Panc1 (cell line): ENCODE measurements at regions not wholly inside any gene's neighbourhood (a gene's known extent, or its start where the extent isn't known, plus 50 kb on each side); places are given as distances from the start of the nearest gene placed in this dataset.

ENCODE experiments used
- ATAC-seq: fragments of 200-7000 bp; cut with Tn5 transposase; 2 replicates; pipeline ENCODE4 v1.9.1; 2020; ENCODE audit warnings: mild to moderate bottlenecking, moderate library complexity
- BruUV-seq: library from RNA; stranded (reverse); fragments of 400-500 nt; replicated peaks from 2 replicates; lab custom pipeline; 2021; lab: Mats Ljungman, UMichigan
- CTCF ChIA-PET: fragments of 300-600 bp; sonication (Branson Sonifier 250); formaldehyde crosslinking; loops from one replicate; lab custom pipeline; 2022; ENCODE audit warnings: antibody characterized with exemption; lab: Charles Lee
- POLR2A ChIA-PET: fragments of 300-600 bp; sonication (Branson Sonifier 250); formaldehyde crosslinking; loops from one replicate; lab custom pipeline; 2022; ENCODE audit warnings: antibody characterized with exemption; lab: Charles Lee
- DNase-seq: peaks from one replicate; pipeline ENCODE4 v3.0.0-alpha.2; 2010; ENCODE audit warnings: low read depth, low spot score
- H3K27ac ChIP-seq: 2 replicates; pipeline ENCODE4 v1.5.1; 2011; ENCODE audit warnings: mild to moderate bottlenecking, low read length, inconsistent platforms
- H3K27me3 ChIP-seq: fragments of 200-500 bp; sonication (Bioruptor generic); 2 replicates; pipeline ENCODE4 v1.6.0; 2014; ENCODE audit warnings: low read length, inconsistent platforms; ENCODE audit not compliant: control insufficient read depth, insufficient read depth
- H3K36me3 ChIP-seq: fragments of 200-500 bp; sonication (Bioruptor generic); 2 replicates; pipeline ENCODE4 v1.5.1; 2014; ENCODE audit warnings: inconsistent platforms, mild to moderate bottlenecking, low read length, moderate library complexity; ENCODE audit not compliant: control insufficient read depth, insufficient read depth
- H3K4me1 ChIP-seq: 2 replicates; pipeline ENCODE4 v1.5.1; 2011; ENCODE audit warnings: inconsistent platforms, mild to moderate bottlenecking, low read length, moderate library complexity; ENCODE audit not compliant: control insufficient read depth, insufficient read depth
- H3K4me3 ChIP-seq, 2 experiments: 2 replicates each; pipeline ENCODE4 v1.5.1; 2011 to 2012; ENCODE audit warnings: low read depth in 2 of 2, low read length in 2 of 2, mild to moderate bottlenecking in 2 of 2, inconsistent platforms in 1 of 2, moderate library complexity in 1 of 2
- H3K9me3 ChIP-seq: fragments of 200-500 bp; sonication (Bioruptor generic); 2 replicates; pipeline ENCODE4 v1.5.1; 2014; ENCODE audit warnings: low read depth, mild to moderate bottlenecking, inconsistent platforms, low read length, moderate library complexity; ENCODE audit not compliant: control insufficient read depth, insufficient read depth
- CTCF ChIP-seq: fragments of 450-650 bp; IDR thresholded peaks from 2 replicates; pipeline ENCODE4 v1.5.1; 2017; ENCODE audit warnings: mild to moderate bottlenecking
- POLR2AphosphoS5 ChIP-seq: IDR thresholded peaks from 2 replicates; pipeline ENCODE4 v1.6.1; 2012; ENCODE audit warnings: mild to moderate bottlenecking, low read depth, low read length, moderate library complexity
- REST ChIP-seq, 2 experiments: IDR thresholded peaks; 2 replicates each; pipeline ENCODE4 v1.6.1; 2011 to 2012; ENCODE audit warnings: low read depth in 2 of 2, control low read depth in 1 of 2, low read length in 1 of 2, mild to moderate bottlenecking in 1 of 2, moderate library complexity in 1 of 2; ENCODE audit not compliant: insufficient read depth in 1 of 2
- SIN3A ChIP-seq: IDR thresholded peaks from 2 replicates; pipeline ENCODE4 v1.6.1; 2012; ENCODE audit warnings: low read depth, mild to moderate bottlenecking, low read length, moderate library complexity, borderline replicate concordance; ENCODE audit not compliant: insufficient read depth
- TCF7L2 ChIP-seq: IDR thresholded peaks from 2 replicates; pipeline ENCODE4 v1.6.1; 2011; ENCODE audit warnings: mild to moderate bottlenecking, low read depth, low read length, inconsistent platforms
- in situ Hi-C: cut with HindIII; loops from 2 replicates; pipeline ENCODE4 v1.10.0; 2016; ENCODE audit warnings: low sequenced_read_pairs, low pct_unique_long_range_greater_than_20kb
- intact Hi-C: fragments of 100-400 bp; cut with micrococcal nuclease; formaldehyde crosslinking; loops from one replicate; pipeline ENCODE4 v1.10.0; 2022; ENCODE audit not compliant: unreplicated experiment

GRCh38 chr2:5093056-5093455 lies 599.1 kb upstream of the SOX11 start:
- Histone ChIP-seq H3K27me3 (no peaks in the 10 kb centered on the region), H3K9me3 (no peaks in the 10 kb centered on the region), H3K27ac (no peak overlapping the region), H3K4me1 (no peaks in the 10 kb centered on the region), H3K4me3 (no peak overlapping the region), H3K36me3 (no peaks in the 10 kb centered on the region)
- in situ Hi-C loops = no loop called here
- intact Hi-C loops = no loop called here
- ATAC-seq (no peak), DNase-seq (no peak)
- no TSS peak for BruUV-seq
- TF ChIP-seq CTCF = no peak
- no peak for TF ChIP-seq REST (IDR thresholded peaks at IDR 0.05; ENCODE audit: insufficient read depth in 1 of 2, low read depth in 2 of 2, low read length in 1 of 2)
- no peak for TF ChIP-seq TCF7L2
- TF ChIP-seq SIN3A = no peak
- no peak for TF ChIP-seq POLR2AphosphoS5
- ChIA-PET POLR2A (no interaction called here), CTCF (no interaction called here)

- POLR2A ChIA-PET = no interaction called here
- TF ChIP-seq POLR2AphosphoS5 = no peak
- no peak for ATAC-seq
- no peak for DNase-seq
- Histone ChIP-seq H3K36me3 (no peaks in the 10 kb centered on the region), H3K4me3 (no peak overlapping the region), H3K27me3 (no peaks in the 10 kb centered on the region), H3K4me1 (no peaks in the 10 kb centered on the region), H3K9me3 (no peaks in the 10 kb centered on the region), H3K27ac (no peak overlapping the region)
- intact Hi-C loops (no loop called here), in situ Hi-C loops (no loop called here)
- CTCF ChIA-PET = no interaction called here
- no TSS peak for BruUV-seq
Measured at GRCh38 chr2:5093518-5093917, 598.7 kb upstream of the SOX11 start.

GRCh38 chr2:5094192-5094591 lies 598.0 kb upstream of the SOX11 start:
- TF ChIP-seq TCF7L2 = no peak
- no peak for TF ChIP-seq CTCF
- TF ChIP-seq REST (IDR thresholded peaks at IDR 0.05; ENCODE audit: insufficient read depth in 1 of 2, low read depth in 2 of 2, low read length in 1 of 2) = no peak
- no peak for TF ChIP-seq POLR2AphosphoS5
- Histone ChIP-seq H3K4me1 (no peaks in the 10 kb centered on the region), H3K27ac (no peak overlapping the region), H3K9me3 (no peaks in the 10 kb centered on the region), H3K27me3 (no peaks in the 10 kb centered on the region), H3K36me3 (no peaks in the 10 kb centered on the region), H3K4me3 (no peak overlapping the region)
- intact Hi-C loops = no loop called here
- CTCF ChIA-PET = no interaction called here
- in situ Hi-C loops = no loop called here
- ATAC-seq (no peak), DNase-seq (no peak)
- POLR2A ChIA-PET = no interaction called here
- BruUV-seq = no TSS peak
